ENCODE measurements at regions not wholly inside any gene's neighbourhood (a gene's known extent, or its start where the extent isn't known, plus 50 kb on each side); places are given as distances from the start of the nearest gene placed in this dataset.
"Not testable (repeated sequence)": the region's sequence is repeated elsewhere in the genome, so short reads cannot be mapped to it uniquely, and the experiment has no call there.

DNA sequence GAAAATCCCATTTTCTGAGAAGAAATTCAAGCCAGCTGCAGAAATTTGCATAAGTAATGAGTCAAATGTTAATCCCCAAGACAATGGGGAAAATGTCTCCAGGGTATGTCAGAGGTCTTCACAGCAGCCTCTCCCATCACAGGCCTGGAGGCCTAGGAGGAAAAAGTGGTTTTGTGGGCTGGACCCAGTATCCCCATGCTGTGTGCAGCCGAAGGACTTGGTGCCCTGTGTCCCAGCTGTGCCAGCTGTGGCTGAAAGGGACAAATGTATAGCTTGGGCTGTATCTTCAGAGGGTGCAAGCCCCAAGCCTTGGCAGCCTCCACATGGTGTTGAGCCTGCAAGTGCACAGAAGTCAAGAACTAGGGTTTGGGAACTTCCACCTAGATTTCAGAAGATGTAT is 163.6 kb upstream of the HDDC2 start:
- H3K27ac ChIP-seq (ENCODE audit: low read depth, low read length); H2BK120ac ChIP-seq (ENCODE audit: low read depth, low read length); H3K79me2 ChIP-seq (ENCODE audit: control insufficient read depth, insufficient read depth, low read length); H4K5ac ChIP-seq (ENCODE audit: low read length); H3K23ac ChIP-seq (ENCODE audit: low read length); H4K8ac ChIP-seq (ENCODE audit: low read depth, low read length); H2BK5ac ChIP-seq (ENCODE audit: low read length); DNase-seq; H3K79me1 ChIP-seq (ENCODE audit: low read length); H3K4ac ChIP-seq (ENCODE audit: low read depth, low read length); H3K18ac ChIP-seq (ENCODE audit: low read length); H3K36me3 ChIP-seq (ENCODE audit: control insufficient read depth, insufficient read depth, low read length); H3K4me3 ChIP-seq (ENCODE audit: low read length); H3K27me3 ChIP-seq (ENCODE audit: insufficient read depth, low read length, poor library complexity); H3K4me2 ChIP-seq (ENCODE audit: low read length); H3K9ac ChIP-seq (ENCODE audit: low read length); H3K4me1 ChIP-seq (ENCODE audit: control insufficient read depth, low read depth, low read length); H2AK5ac ChIP-seq (ENCODE audit: low read length); H3K56ac ChIP-seq (ENCODE audit: low read length); H2BK15ac ChIP-seq (replicated peaks; ENCODE audit: low read depth): not testable (repeated sequence)
- WGBS (ENCODE audit: extremely low coverage, insufficient coverage, low lambda C conversion rate), result no CpG with 5 or more reads among the region's 1 CpG

DNA sequence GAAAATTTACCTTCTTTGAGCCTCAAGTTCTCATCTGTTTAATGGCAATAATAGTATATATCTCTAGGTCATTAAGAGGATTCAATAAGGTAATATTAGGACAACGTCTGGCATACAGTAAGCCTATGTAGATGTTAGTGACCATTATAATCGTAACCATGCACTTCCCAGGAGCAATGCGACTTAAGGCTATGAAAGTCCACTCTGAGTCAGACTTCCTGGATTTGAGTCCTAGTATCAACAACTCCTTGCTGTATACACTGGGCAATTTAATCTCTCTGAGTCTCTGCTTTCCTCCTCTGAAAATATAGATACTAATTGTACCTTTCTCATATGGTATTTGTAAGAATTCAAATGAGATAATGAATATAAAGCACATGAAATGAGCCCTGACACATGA is 168.1 kb upstream of the HDDC2 start:
- Histone ChIP-seq H2BK120ac (ENCODE audit: low read depth, low read length) (no peak overlapping the region), H3K4me1 (ENCODE audit: control insufficient read depth, low read depth, low read length) (no peaks in the 10 kb centered on the region), H3K23ac (ENCODE audit: low read length) (no peak overlapping the region), H3K18ac (ENCODE audit: low read length) (no peak overlapping the region), H4K5ac (ENCODE audit: low read length) (no peak overlapping the region), H3K79me2 (ENCODE audit: control insufficient read depth, insufficient read depth, low read length) (no peaks in the 10 kb centered on the region), H2BK15ac (replicated peaks; ENCODE audit: low read depth) (no peak overlapping the region), H3K9ac (ENCODE audit: low read length) (no peak overlapping the region), H3K36me3 (ENCODE audit: control insufficient read depth, insufficient read depth, low read length) (no peaks in the 10 kb centered on the region), H3K4me3 (ENCODE audit: low read length) (no peak overlapping the region), H2BK5ac (ENCODE audit: low read length) (no peak overlapping the region), H4K8ac (ENCODE audit: low read depth, low read length) (no peak overlapping the region), H3K27me3 (ENCODE audit: insufficient read depth, low read length, poor library complexity) (no peaks in the 10 kb centered on the region), H3K27ac (ENCODE audit: low read depth, low read length) (no peak overlapping the region), H3K79me1 (ENCODE audit: low read length) (no peaks in the 10 kb centered on the region), H2AK5ac (ENCODE audit: low read length) (no peak overlapping the region), H3K56ac (ENCODE audit: low read length) (no peak overlapping the region), H3K4ac (ENCODE audit: low read depth, low read length) (no peak overlapping the region), H3K4me2 (ENCODE audit: low read length) (no peak overlapping the region)
- no peak for DNase-seq
- no CpG with 5 or more reads among the region's 3 CpGs for WGBS (ENCODE audit: extremely low coverage, insufficient coverage, low lambda C conversion rate)

DNA sequence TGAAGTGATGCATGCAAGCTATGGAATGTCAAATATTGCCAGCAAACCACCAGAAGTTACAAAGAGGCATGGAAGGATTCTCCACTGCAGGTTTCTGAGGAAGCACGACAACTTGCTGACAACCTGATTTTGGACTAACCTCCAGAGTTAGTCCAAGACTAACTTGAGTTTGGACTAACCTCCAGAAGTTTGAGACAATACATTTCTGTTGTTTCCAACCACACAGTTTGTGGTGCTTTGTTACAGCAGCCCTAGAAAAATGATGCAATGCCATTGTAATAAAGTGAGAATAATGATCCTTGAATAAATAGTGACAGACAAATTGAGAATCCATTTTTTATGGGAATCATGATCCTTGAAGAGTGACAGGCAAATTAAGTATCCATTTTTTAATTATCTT is 169.9 kb upstream of the HDDC2 start:
- Histone ChIP-seq H3K79me2 (ENCODE audit: control insufficient read depth, insufficient read depth, low read length) (no peaks in the 10 kb centered on the region), H3K4me1 (ENCODE audit: control insufficient read depth, low read depth, low read length) (no peaks in the 10 kb centered on the region), H4K5ac (ENCODE audit: low read length) (no peak overlapping the region), H3K27me3 (ENCODE audit: insufficient read depth, low read length, poor library complexity) (no peaks in the 10 kb centered on the region), H3K79me1 (ENCODE audit: low read length) (no peaks in the 10 kb centered on the region), H3K4ac (ENCODE audit: low read depth, low read length) (no peak overlapping the region), H3K9ac (ENCODE audit: low read length) (no peak overlapping the region), H3K56ac (ENCODE audit: low read length) (no peak overlapping the region), H2BK120ac (ENCODE audit: low read depth, low read length) (no peak overlapping the region), H3K4me2 (ENCODE audit: low read length) (no peak overlapping the region), H3K18ac (ENCODE audit: low read length) (no peak overlapping the region), H3K27ac (ENCODE audit: low read depth, low read length) (no peak overlapping the region), H3K4me3 (ENCODE audit: low read length) (no peak overlapping the region), H2BK5ac (ENCODE audit: low read length) (no peak overlapping the region), H2BK15ac (replicated peaks; ENCODE audit: low read depth) (no peak overlapping the region), H3K23ac (ENCODE audit: low read length) (no peak overlapping the region), H3K36me3 (ENCODE audit: control insufficient read depth, insufficient read depth, low read length) (no peaks in the 10 kb centered on the region), H4K8ac (ENCODE audit: low read depth, low read length) (no peak overlapping the region), H2AK5ac (ENCODE audit: low read length) (no peak overlapping the region)
- DNase-seq, result peak; percentile 42
- no CpG with 5 or more reads among the region's 1 CpG for WGBS (ENCODE audit: extremely low coverage, insufficient coverage, low lambda C conversion rate)

DNA sequence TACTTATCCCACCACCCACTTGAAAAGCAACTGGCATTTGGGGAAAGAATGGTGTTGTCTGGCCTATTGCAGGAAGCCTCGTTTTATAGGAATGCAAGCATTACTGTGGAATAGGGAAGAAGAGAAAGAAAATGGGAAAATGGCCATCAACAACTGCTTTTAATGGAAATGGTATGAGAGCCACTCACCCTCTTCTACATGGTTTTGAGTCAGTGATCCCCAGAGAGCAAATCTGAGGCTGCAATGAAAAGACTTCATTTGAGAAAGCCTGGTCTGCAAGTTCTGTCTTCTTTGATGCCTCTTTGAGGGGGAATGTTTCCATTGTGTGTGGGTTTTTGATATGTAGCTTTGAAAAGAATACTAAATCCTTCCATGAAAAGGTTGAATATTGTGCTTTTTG is 172.3 kb upstream of the HDDC2 start:
- DNase-seq, result no peak
- no peaks in the 10 kb centered on the region for H3K36me3 ChIP-seq (ENCODE audit: control insufficient read depth, insufficient read depth, low read length)
- H3K4me1 ChIP-seq (ENCODE audit: control insufficient read depth, low read depth, low read length), result no peaks in the 10 kb centered on the region
- H4K8ac ChIP-seq (ENCODE audit: low read depth, low read length), result no peak overlapping the region
- WGBS (ENCODE audit: extremely low coverage, insufficient coverage, low lambda C conversion rate), result no CpG with 5 or more reads among the region's 1 CpG
- H2AK5ac ChIP-seq (ENCODE audit: low read length), result no peak overlapping the region
- H3K27me3 ChIP-seq (ENCODE audit: insufficient read depth, low read length, poor library complexity), result no peaks in the 10 kb centered on the region
- H3K23ac ChIP-seq (ENCODE audit: low read length), result no peak overlapping the region
- H3K56ac ChIP-seq (ENCODE audit: low read length), result no peak overlapping the region
- no peak overlapping the region for H3K9ac ChIP-seq (ENCODE audit: low read length)
- H3K18ac ChIP-seq (ENCODE audit: low read length), result no peak overlapping the region
- no peak overlapping the region for H2BK15ac ChIP-seq (replicated peaks; ENCODE audit: low read depth)
- no peak overlapping the region for H2BK5ac ChIP-seq (ENCODE audit: low read length)
- H3K4me2 ChIP-seq (ENCODE audit: low read length), result no peak overlapping the region
- H2BK120ac ChIP-seq (ENCODE audit: low read depth, low read length), result no peak overlapping the region
- no peak overlapping the region for H3K27ac ChIP-seq (ENCODE audit: low read depth, low read length)
- H3K79me2 ChIP-seq (ENCODE audit: control insufficient read depth, insufficient read depth, low read length), result no peaks in the 10 kb centered on the region
- H3K4me3 ChIP-seq (ENCODE audit: low read length), result no peak overlapping the region
- H3K79me1 ChIP-seq (ENCODE audit: low read length), result no peaks in the 10 kb centered on the region
- H3K4ac ChIP-seq (ENCODE audit: low read depth, low read length), result no peak overlapping the region
- no peak overlapping the region for H4K5ac ChIP-seq (ENCODE audit: low read length)

DNA sequence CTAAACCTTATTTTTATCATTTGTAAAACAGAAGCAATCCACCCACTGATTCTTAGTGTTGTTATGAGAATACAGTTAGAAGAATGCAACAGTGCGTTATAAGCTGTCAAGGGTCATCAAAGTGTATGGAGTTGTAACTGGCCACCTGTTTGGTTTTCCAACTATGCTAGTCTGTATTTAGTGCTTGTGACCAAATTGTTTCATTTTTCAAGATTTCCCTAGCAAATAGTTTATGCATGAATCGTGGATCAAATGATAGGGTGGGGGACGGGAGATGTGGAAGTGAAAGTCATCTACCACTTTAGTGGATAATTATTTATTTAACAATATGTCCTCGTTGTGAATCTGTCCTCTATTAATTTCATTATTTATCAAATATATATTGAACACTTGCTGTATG is 175.4 kb upstream of the HDDC2 start:
- Histone ChIP-seq H3K36me3 (ENCODE audit: control insufficient read depth, insufficient read depth, low read length) (no peaks in the 10 kb centered on the region), H3K4me3 (ENCODE audit: low read length) (no peak overlapping the region), H3K27ac (ENCODE audit: low read depth, low read length) (no peak overlapping the region), H3K23ac (ENCODE audit: low read length) (no peak overlapping the region), H3K9ac (ENCODE audit: low read length) (no peak overlapping the region), H3K56ac (ENCODE audit: low read length) (no peak overlapping the region), H4K5ac (ENCODE audit: low read length) (no peak overlapping the region), H2AK5ac (ENCODE audit: low read length) (no peak overlapping the region), H3K79me2 (ENCODE audit: control insufficient read depth, insufficient read depth, low read length) (no peaks in the 10 kb centered on the region), H4K8ac (ENCODE audit: low read depth, low read length) (no peak overlapping the region), H2BK15ac (replicated peaks; ENCODE audit: low read depth) (no peak overlapping the region), H3K4ac (ENCODE audit: low read depth, low read length) (no peak overlapping the region), H3K79me1 (ENCODE audit: low read length) (no peaks in the 10 kb centered on the region), H3K4me1 (ENCODE audit: control insufficient read depth, low read depth, low read length) (no peaks in the 10 kb centered on the region), H3K18ac (ENCODE audit: low read length) (no peak overlapping the region), H2BK120ac (ENCODE audit: low read depth, low read length) (no peak overlapping the region), H2BK5ac (ENCODE audit: low read length) (no peak overlapping the region), H3K27me3 (ENCODE audit: insufficient read depth, low read length, poor library complexity) (no peaks in the 10 kb centered on the region), H3K4me2 (ENCODE audit: low read length) (no peak overlapping the region)
- no peak for DNase-seq
- WGBS (ENCODE audit: extremely low coverage, insufficient coverage, low lambda C conversion rate), result no CpG with 5 or more reads among the region's 4 CpGs

DNA sequence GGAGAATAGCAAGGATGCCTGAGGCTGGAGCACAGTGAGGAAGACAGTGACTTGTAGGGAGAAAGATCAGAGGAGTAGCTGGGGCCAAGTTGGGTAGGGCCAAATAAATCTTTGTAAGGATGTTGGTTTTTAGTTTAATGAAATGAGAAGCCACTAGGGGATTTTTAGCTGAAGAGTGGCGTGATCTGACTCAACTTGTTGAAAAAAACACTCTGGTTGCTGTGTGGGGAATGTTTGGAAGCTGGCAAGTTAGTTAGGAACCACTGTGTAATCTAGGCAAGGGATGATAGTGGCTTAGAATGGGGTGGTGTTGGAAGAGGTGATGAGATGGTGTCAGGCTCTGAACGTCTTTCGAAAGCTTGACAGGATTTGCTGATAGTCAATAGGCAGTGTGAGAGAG is 176.1 kb upstream of the HDDC2 start:
- Histone ChIP-seq H3K27ac (ENCODE audit: low read depth, low read length) (no peak overlapping the region), H2BK120ac (ENCODE audit: low read depth, low read length) (no peak overlapping the region), H3K79me1 (ENCODE audit: low read length) (no peaks in the 10 kb centered on the region), H3K56ac (ENCODE audit: low read length) (no peak overlapping the region), H3K4me1 (ENCODE audit: control insufficient read depth, low read depth, low read length) (no peaks in the 10 kb centered on the region), H3K23ac (ENCODE audit: low read length) (no peak overlapping the region), H2AK5ac (ENCODE audit: low read length) (no peak overlapping the region), H3K9ac (ENCODE audit: low read length) (no peak overlapping the region), H2BK5ac (ENCODE audit: low read length) (no peak overlapping the region), H3K4me2 (ENCODE audit: low read length) (no peak overlapping the region), H3K4ac (ENCODE audit: low read depth, low read length) (peak overlapping the region; percentile 12), H2BK15ac (replicated peaks; ENCODE audit: low read depth) (no peak overlapping the region), H3K27me3 (ENCODE audit: insufficient read depth, low read length, poor library complexity) (no peaks in the 10 kb centered on the region), H3K36me3 (ENCODE audit: control insufficient read depth, insufficient read depth, low read length) (no peaks in the 10 kb centered on the region), H4K8ac (ENCODE audit: low read depth, low read length) (no peak overlapping the region), H4K5ac (ENCODE audit: low read length) (no peak overlapping the region), H3K18ac (ENCODE audit: low read length) (peak overlapping the region; percentile 47), H3K4me3 (ENCODE audit: low read length) (no peak overlapping the region), H3K79me2 (ENCODE audit: control insufficient read depth, insufficient read depth, low read length) (no peaks in the 10 kb centered on the region)
- no CpG with 5 or more reads among the region's 3 CpGs for WGBS (ENCODE audit: extremely low coverage, insufficient coverage, low lambda C conversion rate)
- peak; percentile 63 for DNase-seq
